Umbilical cord (tissue), 1 donor: ENCODE measurements at regions not wholly inside any gene's neighbourhood (a gene's known extent, or its start where the extent isn't known, plus 50 kb on each side); places are given as distances from the start of the nearest gene placed in this dataset.
A peak's percentile ranks its signal among the peaks of the same experiment; 100 is the strongest.

ENCODE experiments used
- DNase-seq: peaks from one replicate; pipeline ENCODE4 v3.0.0-alpha.2; 2015; ENCODE audit warnings: low spot score

GRCh38 chr11:109554951-109555350 is 133.0 kb downstream of the C11orf87 start:
- DNase-seq, result no peak

DNA sequence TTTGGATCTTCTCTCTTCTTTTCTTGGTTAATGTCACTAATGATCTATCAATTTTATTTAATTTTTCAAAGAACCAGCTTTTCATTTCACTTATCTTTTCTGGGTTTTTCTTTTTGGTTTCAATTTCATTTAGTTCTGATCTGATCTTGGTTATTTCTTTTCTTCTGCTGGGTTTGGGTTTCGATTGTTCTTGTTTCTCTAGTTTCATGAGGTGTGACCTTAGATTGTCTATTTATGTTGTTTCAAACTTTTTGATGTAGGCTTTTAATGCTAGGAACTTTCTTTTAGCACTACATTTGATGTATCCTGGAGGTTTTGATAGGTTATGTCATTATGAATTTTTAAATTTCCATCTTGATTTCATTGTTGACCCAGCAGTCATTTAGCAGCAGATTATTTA is 142.3 kb downstream of the C11orf87 start:
- no peak for DNase-seq

DNA sequence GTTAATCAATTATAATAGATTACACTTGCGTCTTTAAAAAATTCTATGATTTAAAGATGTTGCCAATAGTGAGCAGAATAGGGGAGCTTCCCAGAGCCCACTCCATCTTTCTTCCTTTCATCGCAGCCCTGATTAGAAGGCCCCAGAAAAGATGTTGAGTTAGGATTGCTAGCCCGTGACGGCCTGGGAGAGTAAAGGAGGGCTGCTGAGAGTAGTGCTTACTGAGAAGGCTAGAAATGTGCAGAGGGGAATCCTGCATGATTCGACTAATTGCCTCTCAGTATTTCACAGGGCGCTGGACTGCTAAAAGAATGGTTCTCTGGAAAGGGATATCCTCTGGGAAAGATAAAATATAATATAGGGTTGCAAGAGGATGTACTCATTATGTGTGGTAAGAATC is 160.5 kb downstream of the C11orf87 start:
- DNase-seq, result no peak

DNA sequence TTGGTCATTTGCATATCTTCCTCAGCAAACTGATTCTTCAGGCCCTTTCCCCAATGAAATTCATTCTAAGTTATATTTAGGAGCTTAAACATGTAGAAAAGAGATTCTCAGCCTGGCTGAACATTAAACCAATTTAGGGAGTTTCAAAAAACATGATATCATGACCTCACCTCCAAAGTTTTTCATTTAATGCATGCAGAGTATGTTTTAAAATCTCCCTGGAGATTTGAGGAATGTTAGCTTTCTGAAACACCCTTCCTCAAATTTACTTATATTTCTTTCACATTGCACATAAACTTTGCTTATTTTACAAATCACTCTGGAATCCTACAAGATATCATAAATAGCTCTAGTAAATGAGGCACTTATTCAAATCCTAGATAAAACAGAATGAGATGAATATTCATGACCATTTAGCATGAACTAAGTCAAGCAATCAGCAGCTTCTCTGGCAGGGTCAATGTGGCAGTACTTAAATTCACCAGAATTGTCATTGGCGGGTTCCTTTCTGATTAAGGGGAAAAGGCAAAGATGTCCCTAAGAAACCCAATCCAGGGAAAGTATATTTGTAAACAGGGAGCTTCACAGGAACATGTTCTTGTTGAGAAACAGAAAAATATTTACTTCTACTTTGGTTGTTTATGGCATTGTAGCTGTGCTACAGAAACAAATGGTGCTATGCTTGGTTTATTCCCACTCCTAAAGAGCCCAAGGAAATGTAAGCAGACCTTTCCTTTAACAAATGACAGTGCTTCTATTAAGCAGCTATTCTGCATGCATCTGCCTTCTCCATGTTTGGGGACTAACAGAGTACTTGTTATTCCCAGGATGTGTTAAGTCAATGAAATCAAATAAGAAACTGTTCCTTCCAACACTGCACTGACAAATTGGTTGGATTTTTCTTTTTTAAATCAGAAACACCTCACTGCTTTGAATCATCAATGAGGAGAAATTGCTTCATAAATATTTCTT is 162.3 kb downstream of the C11orf87 start:
- peak; percentile 39 for DNase-seq

DNA sequence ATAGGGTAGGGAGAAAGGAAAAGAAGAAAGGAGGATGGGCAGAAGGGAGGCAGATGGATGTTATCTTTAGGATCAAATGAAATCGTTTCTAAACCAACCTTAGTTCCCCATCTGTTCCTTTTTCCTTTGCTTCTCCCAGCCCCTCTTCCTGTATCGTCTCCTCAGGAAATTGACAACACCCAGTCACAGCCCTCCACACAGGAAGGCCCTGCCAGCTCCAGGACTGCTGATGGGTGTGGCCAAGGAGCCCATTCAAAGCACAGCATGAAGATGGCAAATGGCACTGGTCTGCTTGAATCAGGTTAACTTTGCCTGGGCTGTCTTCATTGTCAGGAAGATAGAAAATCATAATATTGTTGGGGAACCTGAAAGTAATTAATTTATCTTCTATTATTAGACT is 164.8 kb downstream of the C11orf87 start:
- no peak for DNase-seq

GRCh38 chr11:109590782-109591181 is 168.8 kb downstream of the C11orf87 start:
- no peak for DNase-seq

- DNase-seq, result no peak
These were observed 175.3 kb downstream of the C11orf87 start for GRCh38 chr11:109597336-109597735.

DNA sequence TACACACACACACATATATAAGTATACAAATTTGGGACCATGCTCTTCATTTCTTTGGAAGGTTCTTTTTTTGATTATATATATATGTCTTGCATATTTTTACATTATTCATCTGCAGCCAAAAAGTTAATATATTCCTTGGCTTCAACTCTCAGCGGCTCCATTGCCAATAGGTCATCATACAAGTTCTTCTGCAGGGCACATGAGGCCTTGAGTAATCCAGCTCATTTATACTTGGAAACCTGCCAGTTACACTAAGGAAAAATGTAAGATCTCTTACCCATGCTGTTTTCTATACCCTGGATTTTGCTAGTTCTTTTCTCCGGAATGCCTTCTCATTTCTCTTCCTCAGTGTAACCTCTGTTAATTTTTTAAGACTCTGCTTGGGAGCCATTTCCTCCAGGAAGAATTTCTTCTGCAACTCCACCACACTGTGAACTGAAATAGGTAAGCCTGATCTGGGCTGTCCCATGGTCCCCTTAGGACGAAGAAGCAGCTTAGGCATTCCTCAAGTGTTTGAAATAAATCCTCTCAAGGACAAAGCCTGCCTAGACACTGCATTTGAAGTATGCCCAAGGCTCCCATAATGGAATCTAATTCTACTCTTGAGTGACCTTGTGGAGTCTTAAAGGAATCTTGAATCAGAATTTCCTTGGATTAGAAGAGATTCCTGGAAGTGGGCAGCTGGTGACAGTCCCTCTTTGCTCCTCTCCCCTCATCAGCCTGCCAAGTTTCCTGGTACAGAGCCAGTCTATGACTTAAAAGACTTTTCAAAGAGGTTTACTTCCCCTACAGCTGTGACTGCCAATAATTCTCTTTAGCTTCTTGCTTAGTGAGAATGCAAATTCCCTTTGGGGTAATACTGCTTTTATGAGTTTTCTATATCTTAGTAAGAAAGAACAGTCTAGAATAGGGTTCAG is 182.8 kb downstream of the C11orf87 start:
- DNase-seq, result peak; percentile 54

- peak; percentile 9 for DNase-seq
These were observed 184.3 kb downstream of the C11orf87 start for GRCh38 chr11:109606256-109606655.

DNA sequence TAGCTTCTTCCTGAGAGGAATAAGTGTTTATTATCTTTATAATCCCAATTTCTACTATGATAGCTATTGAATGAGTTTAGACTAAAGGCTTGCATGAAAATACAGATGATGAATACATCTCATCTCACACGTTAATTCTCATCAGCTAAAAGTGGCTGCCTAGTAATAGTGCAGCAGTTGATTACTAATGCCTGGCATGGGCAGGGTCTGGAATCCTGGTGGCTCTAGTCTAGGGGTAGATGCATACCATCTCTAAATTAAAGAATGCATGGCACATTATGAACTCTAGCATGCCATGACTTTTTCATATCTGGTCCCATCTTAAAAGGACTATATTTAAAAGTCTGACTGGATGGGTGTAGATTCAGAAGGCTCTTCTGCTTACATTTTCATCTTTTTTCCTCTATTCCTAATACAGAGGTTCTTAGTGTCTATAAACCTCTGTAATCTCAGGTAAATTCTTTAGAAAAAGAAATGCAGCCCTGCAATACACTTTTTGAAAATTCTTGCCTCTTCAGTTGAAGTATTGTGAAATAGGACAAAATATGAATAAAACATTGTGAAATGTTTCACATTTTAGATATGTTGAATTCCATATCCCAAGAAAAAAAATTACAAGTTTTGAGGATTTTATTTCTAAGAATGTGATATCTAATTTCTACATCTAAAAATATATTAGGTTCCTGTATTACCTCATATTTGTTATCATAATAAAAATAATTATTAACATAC is 187.6 kb downstream of the C11orf87 start:
- no peak for DNase-seq

DNA sequence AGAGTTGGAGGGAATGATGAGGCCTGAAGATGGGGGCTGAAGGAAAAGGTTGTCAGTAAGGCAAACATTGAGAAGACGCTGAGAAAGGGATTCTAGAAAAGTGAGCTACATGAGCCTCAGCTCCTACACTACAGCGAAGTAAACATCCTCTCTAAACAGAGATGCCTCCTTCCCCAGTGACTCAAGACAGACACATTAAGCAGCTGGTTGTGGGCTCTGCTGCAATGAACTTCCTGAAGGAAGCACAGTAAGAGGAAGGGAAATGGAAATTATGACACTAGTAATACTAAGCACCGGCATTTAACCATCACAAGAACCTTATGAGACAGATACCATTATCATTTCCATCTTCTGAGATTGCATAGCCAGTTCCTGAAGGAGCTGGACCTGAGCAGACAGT is 190.5 kb downstream of the C11orf87 start:
- no peak for DNase-seq

DNA sequence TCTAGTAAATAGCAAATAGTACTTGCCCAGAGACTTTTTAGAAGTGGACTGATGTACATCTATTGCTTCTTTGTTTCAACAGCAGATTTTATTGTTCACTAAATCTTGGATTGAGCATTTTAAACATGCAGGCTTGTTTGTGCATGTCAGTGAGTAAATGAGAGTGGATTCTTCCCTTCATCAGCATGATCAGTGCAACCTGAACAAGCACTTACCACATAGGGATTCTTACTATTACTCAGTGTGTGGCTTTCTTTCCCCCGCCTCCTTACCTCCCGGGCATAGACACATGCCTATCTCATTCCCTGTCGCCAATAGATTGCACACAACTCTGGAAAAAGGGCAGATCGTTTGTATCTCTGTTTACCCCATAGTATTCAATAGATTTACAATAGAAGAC is 197.5 kb downstream of the C11orf87 start:
- DNase-seq, result no peak

- DNase-seq, result no peak
These were observed 207.7 kb downstream of the C11orf87 start for GRCh38 chr11:109629734-109630133.

DNA sequence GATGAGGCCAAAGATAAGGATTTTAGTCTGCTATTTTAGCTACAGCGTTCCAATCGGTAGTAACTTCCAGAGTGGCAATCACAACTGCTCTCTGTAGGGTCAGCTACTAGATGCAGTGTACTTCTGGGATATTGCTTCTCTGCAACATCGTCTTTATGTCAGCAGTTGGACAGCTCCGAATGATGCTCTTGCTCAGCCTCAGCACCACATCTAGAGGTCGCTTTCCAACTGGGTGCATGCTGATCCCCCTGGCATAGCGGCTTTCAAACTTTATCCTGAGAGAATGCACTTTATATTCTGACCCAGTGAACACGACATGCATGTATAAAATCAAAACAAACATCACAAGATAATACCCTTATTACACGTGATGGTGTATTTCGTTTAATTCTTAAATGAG is 219.6 kb downstream of the C11orf87 start:
- DNase-seq, result peak; percentile 76

DNA sequence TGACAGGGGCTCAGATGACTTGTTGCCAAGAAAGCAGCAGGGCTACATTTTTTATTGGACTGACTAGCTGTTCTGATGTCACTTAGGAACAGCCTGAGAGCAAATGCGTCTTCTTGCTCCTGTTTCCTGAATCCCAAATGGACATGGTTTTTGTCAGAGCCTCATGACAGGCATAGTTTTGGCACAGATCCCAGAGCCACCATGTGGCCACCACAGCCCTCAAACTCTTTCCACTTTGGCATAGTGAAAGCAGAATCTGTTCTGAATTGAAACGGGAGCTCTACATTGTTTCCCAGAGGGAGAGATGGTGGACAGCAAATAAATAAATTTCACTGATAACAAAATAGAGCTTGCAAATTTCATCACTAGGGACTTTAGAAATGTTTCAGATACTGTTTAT is 222.2 kb downstream of the C11orf87 start:
- peak; percentile 57 for DNase-seq

GRCh38 chr11:109648804-109649203 is 226.8 kb downstream of the C11orf87 start:
- no peak for DNase-seq

DNA sequence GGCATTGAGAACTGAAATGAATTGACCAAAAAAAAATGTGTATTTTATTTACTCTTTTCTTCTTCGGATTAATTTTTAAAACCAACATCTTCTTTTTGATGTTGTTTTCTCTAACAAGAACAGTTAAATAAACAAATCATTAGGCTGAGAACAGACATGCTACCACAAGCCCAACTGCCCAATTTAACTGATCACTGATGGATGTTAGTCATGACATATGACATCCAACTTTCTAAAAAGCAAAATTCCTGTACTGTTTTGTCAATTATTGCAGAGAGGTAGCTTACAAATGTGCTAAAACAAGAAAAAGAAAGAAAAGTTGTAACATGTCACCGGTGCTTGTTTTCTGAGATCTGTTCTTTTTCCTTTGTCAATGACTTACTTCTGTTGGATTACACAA is 232.1 kb downstream of the C11orf87 start:
- DNase-seq, result no peak

DNA sequence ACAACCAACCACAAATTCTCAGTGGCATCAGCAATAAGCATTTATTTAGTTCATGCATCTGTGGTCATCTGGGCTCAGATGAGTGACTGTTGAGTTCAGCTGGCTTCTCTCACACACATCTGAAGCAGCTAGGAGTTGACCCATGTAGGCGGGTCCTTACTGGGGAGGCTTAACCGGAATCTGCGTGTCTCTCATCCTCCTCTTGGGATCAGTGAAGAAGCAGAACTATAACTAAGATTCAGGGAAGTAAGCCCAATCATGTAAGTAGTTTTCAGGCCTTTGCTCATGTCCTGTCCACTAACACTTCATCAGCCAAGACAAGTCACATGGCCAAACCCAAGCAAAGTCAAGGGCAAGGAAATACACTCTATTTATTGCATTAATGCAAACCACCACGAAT is 236.2 kb downstream of the C11orf87 start:
- DNase-seq, result no peak

DNA sequence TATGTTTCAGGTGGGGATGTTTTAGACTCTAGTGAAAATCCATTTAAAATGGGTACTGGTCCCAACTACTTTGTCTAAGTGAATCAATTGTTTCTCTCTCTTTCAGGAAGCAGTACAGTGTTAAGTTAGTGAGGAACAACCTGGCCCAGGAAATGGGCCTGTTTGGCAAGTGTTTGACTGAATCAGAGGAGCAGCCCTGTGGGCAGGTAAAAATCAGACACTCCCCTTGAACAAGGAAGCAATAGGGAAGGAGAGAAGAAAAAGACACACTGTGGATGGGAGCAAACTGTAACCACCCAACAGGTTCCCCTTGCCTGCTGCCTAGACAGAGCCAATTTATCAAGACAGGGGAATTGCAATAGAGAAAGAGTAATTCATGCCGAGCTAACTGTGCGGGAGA is 245.7 kb downstream of the C11orf87 start:
- DNase-seq, result no peak

DNA sequence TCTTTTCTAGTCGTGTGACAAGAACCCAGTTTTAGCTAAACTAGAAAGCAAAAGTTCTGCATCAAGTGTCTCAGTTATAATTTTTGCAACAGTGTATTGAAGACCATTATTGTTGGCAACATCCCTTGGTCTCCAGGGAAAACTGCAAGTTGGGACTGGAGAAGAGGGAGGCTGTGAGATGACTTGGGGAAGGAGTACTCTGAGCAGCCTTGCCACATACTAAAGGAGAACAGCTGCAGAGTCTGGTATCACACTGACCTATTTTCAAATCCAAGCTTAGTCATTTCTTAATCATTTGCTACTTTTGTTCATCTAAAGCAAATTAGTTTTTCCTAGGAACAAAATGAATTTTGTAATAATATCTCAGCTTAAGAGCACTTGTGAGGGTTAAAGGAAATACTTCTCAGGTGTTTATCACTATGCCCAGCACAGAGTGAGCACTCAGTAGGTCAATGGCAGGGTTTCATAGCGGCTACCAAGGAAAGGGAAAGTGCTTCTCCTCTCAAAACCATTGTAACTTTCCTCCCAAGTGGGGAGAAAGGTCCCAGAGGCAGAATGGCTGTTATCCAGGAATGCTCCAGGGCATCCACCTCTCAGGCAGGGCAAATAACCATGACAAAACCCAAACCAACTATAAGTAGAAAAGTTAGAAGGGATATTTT is 247.1 kb downstream of the C11orf87 start:
- no peak for DNase-seq

GRCh38 chr11:109677231-109677630 is 255.2 kb downstream of the C11orf87 start:
- no peak for DNase-seq
